Endothelial cell of umbilical vein (primary cell): ENCODE measurements at regions not wholly inside any gene's neighbourhood (a gene's known extent, or its start where the extent isn't known, plus 50 kb on each side); places are given as distances from the start of the nearest gene placed in this dataset.

ENCODE experiments used
- BruUV-seq: library from RNA; stranded (reverse); fragments of 400-500 nt; replicated peaks from 2 replicates; lab custom pipeline; 2021; lab: Mats Ljungman, UMichigan
- CTCF ChIA-PET: fragments of 300-600, 350-600 bp; sonication (Branson Sonifier 250); formaldehyde crosslinking; loops from one replicate; lab custom pipeline; 2021; ENCODE audit warnings: antibody characterized with exemption, inconsistent platforms; lab: Charles Lee
- POLR2A ChIA-PET: fragments of 300-600, 350-600 bp; sonication (Branson Sonifier 250); formaldehyde crosslinking; loops from one replicate; lab custom pipeline; 2021; ENCODE audit warnings: antibody characterized with exemption, inconsistent platforms; lab: Charles Lee
- DNase-seq: peaks from one replicate; pipeline ENCODE4 v3.0.0-alpha.2; 2011; ENCODE audit warnings: low read depth, low spot score
- FAIRE-seq: peaks from 2 replicates; lab custom pipeline; 2011; peaks lifted over from hg19 to GRCh38; lab: Jason Lieb, UNC
- H2AFZ ChIP-seq: 2 replicates; pipeline ENCODE4 v1.6.0; 2012; ENCODE audit warnings: low read depth, low read length, control low read depth, inconsistent platforms
- H3K27ac ChIP-seq: 2 replicates; pipeline ENCODE4 v1.5.1; 2011; ENCODE audit warnings: low read depth, mild to moderate bottlenecking, control low read depth, low read length, moderate library complexity; ENCODE audit not compliant: insufficient read depth
- H3K27me3 ChIP-seq, 2 experiments: 2 replicates each; pipeline versions ENCODE4 v1.6.0 to v1.6.1; 2011; ENCODE audit warnings: low read length in 2 of 2, mixed read lengths in 1 of 2; ENCODE audit not compliant: control insufficient read depth in 2 of 2, insufficient read depth in 2 of 2
- H3K36me3 ChIP-seq, 2 experiments: 2 replicates in 1 of 2; 3 replicates in 1 of 2; pipeline ENCODE4 v1.5.1; 2011; ENCODE audit warnings: low read length in 2 of 2, mild to moderate bottlenecking in 1 of 2, moderate library complexity in 1 of 2; ENCODE audit not compliant: control insufficient read depth in 2 of 2, insufficient read depth in 2 of 2; ENCODE audit errors: extremely low read depth in 1 of 2
- H3K4me1 ChIP-seq: 3 replicates; pipeline ENCODE4 v1.5.1; 2011; ENCODE audit warnings: mild to moderate bottlenecking, low read length; ENCODE audit not compliant: control insufficient read depth, insufficient read depth; ENCODE audit errors: extremely low read depth
- H3K4me2 ChIP-seq: 2 replicates; pipeline ENCODE4 v1.6.1; 2011; ENCODE audit warnings: low read length, control low read depth, mixed read lengths; ENCODE audit not compliant: insufficient read depth
- H3K4me3 ChIP-seq, 3 experiments: fragments of 200-600 bp in 1 of 3; sonication (generic), shearing (Covaris generic) in 1 of 3; replicated peaks in 1 of 3; 2 replicates each; pipeline ENCODE4 v1.5.1; 2011 to 2016; ENCODE audit warnings: control low read depth in 3 of 3, low read length in 3 of 3, mild to moderate bottlenecking in 2 of 3, inconsistent platforms in 1 of 3, low read depth in 1 of 3, moderate library complexity in 1 of 3; ENCODE audit not compliant: insufficient read depth in 1 of 3
- H3K79me2 ChIP-seq: 2 replicates; pipeline ENCODE4 v1.6.0; 2012; ENCODE audit warnings: low read length, inconsistent platforms; ENCODE audit not compliant: control insufficient read depth, insufficient read depth
- H3K9ac ChIP-seq: replicated peaks from 2 replicates; pipeline ENCODE3; 2011; ENCODE audit warnings: low read length, control low read depth; ENCODE audit not compliant: insufficient read depth; ENCODE audit errors: extremely low read depth
- H3K9me1 ChIP-seq: replicated peaks from 3 replicates; pipeline ENCODE4 v1.6.0; 2011; ENCODE audit warnings: mild to moderate bottlenecking, low read length; ENCODE audit not compliant: control insufficient read depth, insufficient read depth; ENCODE audit errors: extremely low read depth
- H3K9me3 ChIP-seq: replicated peaks from 2 replicates; pipeline ENCODE4 v1.5.1; 2012; ENCODE audit warnings: low read length, inconsistent platforms; ENCODE audit not compliant: control insufficient read depth, insufficient read depth
- H4K20me1 ChIP-seq: replicated peaks from 2 replicates; pipeline ENCODE3; 2011; ENCODE audit warnings: mild to moderate bottlenecking, low read length; ENCODE audit not compliant: control insufficient read depth, insufficient read depth; ENCODE audit errors: extremely low read depth
- EZH2 ChIP-seq: IDR thresholded peaks from 2 replicates; pipeline ENCODE4 v1.6.1; 2012; ENCODE audit warnings: borderline replicate concordance, low read depth, mild to moderate bottlenecking, moderate library complexity, low read length, inconsistent platforms; ENCODE audit not compliant: severe bottlenecking
- FOS ChIP-seq: IDR thresholded peaks from 2 replicates; pipeline ENCODE4 v1.6.1; 2011; ENCODE audit warnings: mild to moderate bottlenecking, low read length, moderate library complexity, borderline replicate concordance; ENCODE audit not compliant: insufficient read depth
- GATA2 ChIP-seq: IDR thresholded peaks from 2 replicates; pipeline ENCODE4 v1.7.0; 2011; ENCODE audit warnings: low read depth, mild to moderate bottlenecking, moderate library complexity, mixed read lengths, low read length; ENCODE audit not compliant: insufficient read length, insufficient read depth
- JUN ChIP-seq: IDR thresholded peaks from 2 replicates; pipeline ENCODE4 v1.6.1; 2011; ENCODE audit warnings: borderline replicate concordance, low read depth; ENCODE audit not compliant: insufficient read length, insufficient read depth
- MYC ChIP-seq: IDR thresholded peaks from one replicate; pipeline ENCODE4 v1.6.1; 2011; ENCODE audit warnings: mild to moderate bottlenecking, low read depth, low read length
- POLR2A ChIP-seq: IDR thresholded peaks from 2 replicates; pipeline ENCODE4 v1.6.1; 2012; ENCODE audit warnings: low read depth, mild to moderate bottlenecking, control low read depth, low read length
- POLR2AphosphoS5 ChIP-seq: IDR thresholded peaks from 2 replicates; pipeline ENCODE4 v1.6.1; 2012; ENCODE audit warnings: low read depth, mild to moderate bottlenecking, control low read depth, low read length, moderate library complexity; ENCODE audit not compliant: insufficient read depth
- dilution Hi-C: fragments of 300-500 bp; cut with MboI; formaldehyde crosslinking; loops from one replicate; pipeline ENCODE4 v1.15.0; 2019; ENCODE audit warnings: low sequenced_read_pairs; ENCODE audit not compliant: extremely low pct_ligation_motif_present
- intact Hi-C: fragments of 100-400 bp; cut with micrococcal nuclease; formaldehyde crosslinking; loops from one replicate; pipeline ENCODE4 v1.10.0; 2022
- TF ChIP-seq, protein P1 (sequence below): IDR thresholded peaks from 2 replicates; pipeline ENCODE4 v1.6.1; 2011; ENCODE audit not compliant: insufficient read depth, insufficient read length
- TF ChIP-seq, protein P2 (sequence below), 2 donors: IDR thresholded peaks; 1 replicate in 1 of 2; 2 replicates in 1 of 2; pipeline ENCODE4 v1.5.1; 2011; ENCODE audit warnings: low read length in 2 of 2, mild to moderate bottlenecking in 2 of 2, moderate library complexity in 2 of 2, control low read depth in 1 of 2, inconsistent platforms in 1 of 2, low read depth in 1 of 2; ENCODE audit not compliant: insufficient read depth in 1 of 2; ENCODE audit errors: extremely low read depth in 1 of 2

DNA sequence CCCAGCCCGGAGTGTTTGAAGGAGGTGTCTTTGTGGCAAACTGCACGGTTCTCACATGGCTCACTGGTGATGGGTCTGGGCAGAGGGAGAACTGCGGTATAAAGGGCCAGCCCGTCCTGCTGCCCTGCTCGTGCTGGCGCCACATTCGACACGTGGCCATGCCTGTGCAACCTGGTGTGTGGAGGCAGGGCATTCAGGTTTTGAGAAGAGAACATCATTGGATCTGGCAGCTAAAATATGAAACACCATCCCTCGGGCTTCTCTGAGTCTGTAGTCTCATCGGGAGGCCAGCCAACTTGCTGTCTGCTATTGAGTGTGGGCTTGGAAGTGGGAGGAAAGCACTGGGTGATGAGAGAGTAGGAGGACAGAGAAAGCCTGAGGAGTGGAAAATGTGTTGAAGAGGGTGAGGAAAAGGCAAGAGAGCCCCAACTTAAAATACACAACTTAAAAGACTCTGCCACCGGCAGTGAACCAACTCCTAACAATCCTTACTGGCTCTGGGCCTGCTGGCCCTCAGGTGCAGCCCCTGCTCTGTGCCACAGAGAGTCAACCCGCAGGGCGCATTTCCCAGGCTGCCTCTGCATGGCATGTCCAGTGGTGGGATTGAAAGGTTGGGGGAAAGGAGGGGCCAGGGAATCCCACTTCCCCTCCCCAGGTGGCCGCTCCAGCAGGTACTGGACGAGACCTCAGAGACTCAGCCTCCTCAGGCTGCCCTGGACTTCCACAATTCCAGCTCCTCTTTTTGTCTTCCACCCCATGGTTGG lies 112.7 kb upstream of the DLX2 start:
- Histone ChIP-seq H4K20me1 (no peaks in the 10 kb centered on the region), H3K9ac (no peak overlapping the region), H3K4me2 (no peak overlapping the region), H3K9me1 (no peaks in the 10 kb centered on the region), H3K27ac (no peak overlapping the region), H3K4me1 (peaks cover 4% of the 10 kb centered on the region), H3K27me3 (no peaks in the 10 kb centered on the region), H3K36me3 (no peaks in the 10 kb centered on the region), H2AFZ (no peak overlapping the region), H3K9me3 (no peaks in the 10 kb centered on the region), H3K4me3 (no peak overlapping the region), H3K79me2 (no peaks in the 10 kb centered on the region)
- CTCF ChIA-PET: interaction anchor here (0.8 kb wide), 2 partner anchors 16 to 66 kb away, joined by 3 read pairs; no protein-coding TSS in a partner anchor
- DNase-seq (no peak), FAIRE-seq (no peak)
- POLR2A ChIA-PET: no interaction called here
- dilution Hi-C loops (no loop called here), intact Hi-C loops (no loop called here)
- no peak for TF ChIP-seq EZH2
- TF ChIP-seq, protein P1, sequence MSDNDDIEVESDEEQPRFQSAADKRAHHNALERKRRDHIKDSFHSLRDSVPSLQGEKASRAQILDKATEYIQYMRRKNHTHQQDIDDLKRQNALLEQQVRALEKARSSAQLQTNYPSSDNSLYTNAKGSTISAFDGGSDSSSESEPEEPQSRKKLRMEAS: no peak
- TF ChIP-seq POLR2A: no peak
- TF ChIP-seq JUN: no peak
- TF ChIP-seq MYC: no peak
- BruUV-seq: no TSS peak

DNA sequence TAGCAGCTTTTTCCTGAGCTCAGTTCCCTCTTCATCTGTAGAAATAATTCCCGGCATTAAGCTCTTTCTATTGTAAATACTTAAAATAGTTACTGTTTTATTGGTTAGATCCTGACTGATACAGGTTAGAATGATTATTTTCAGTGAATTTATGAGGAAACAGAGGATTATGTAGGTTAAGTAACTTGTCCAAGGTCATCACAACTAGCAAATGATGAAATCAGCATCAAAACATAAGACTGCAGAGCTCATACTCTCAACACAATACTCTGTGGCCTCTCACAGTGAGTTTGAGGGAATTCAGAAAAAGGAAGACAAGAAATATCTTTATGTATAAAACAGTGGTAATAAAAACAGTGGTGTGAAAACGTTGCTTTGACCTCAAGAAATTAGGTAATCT lies 113.2 kb upstream of the DLX2 start:
- no peak overlapping the region for H3K4me2 ChIP-seq
- TF ChIP-seq GATA2 (no peak), POLR2AphosphoS5 (no peak), MYC (no peak), POLR2A (no peak), FOS (no peak), JUN (no peak), EZH2 (no peak)
- TF ChIP-seq, protein P2, sequence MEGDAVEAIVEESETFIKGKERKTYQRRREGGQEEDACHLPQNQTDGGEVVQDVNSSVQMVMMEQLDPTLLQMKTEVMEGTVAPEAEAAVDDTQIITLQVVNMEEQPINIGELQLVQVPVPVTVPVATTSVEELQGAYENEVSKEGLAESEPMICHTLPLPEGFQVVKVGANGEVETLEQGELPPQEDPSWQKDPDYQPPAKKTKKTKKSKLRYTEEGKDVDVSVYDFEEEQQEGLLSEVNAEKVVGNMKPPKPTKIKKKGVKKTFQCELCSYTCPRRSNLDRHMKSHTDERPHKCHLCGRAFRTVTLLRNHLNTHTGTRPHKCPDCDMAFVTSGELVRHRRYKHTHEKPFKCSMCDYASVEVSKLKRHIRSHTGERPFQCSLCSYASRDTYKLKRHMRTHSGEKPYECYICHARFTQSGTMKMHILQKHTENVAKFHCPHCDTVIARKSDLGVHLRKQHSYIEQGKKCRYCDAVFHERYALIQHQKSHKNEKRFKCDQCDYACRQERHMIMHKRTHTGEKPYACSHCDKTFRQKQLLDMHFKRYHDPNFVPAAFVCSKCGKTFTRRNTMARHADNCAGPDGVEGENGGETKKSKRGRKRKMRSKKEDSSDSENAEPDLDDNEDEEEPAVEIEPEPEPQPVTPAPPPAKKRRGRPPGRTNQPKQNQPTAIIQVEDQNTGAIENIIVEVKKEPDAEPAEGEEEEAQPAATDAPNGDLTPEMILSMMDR (IDR thresholded peaks at IDR 0.05; ENCODE audit: extremely low read depth in 1 of 2, insufficient read depth in 1 of 2, low read depth in 1 of 2, low read length in 2 of 2): no peak
- TF ChIP-seq, protein P1: no peak
- no peak for DNase-seq
- H3K4me1 ChIP-seq: peaks cover 4% of the 10 kb centered on the region
- no TSS peak for BruUV-seq
- H2AFZ ChIP-seq: no peak overlapping the region
- no peaks in the 10 kb centered on the region for H3K27me3 ChIP-seq
- dilution Hi-C loops (no loop called here), intact Hi-C loops (no loop called here)
- H3K9me3 ChIP-seq: no peaks in the 10 kb centered on the region
- FAIRE-seq: no peak
- no peaks in the 10 kb centered on the region for H3K9me1 ChIP-seq
- CTCF ChIA-PET: interaction anchor here (0.8 kb wide), 2 partner anchors 16 to 65 kb away, joined by 3 read pairs; no protein-coding TSS in a partner anchor
- H3K79me2 ChIP-seq: no peaks in the 10 kb centered on the region
- H3K9ac ChIP-seq: no peak overlapping the region
- H3K4me3 ChIP-seq: no peak overlapping the region
- no peak overlapping the region for H3K27ac ChIP-seq
- H3K36me3 ChIP-seq: no peaks in the 10 kb centered on the region
- no peaks in the 10 kb centered on the region for H4K20me1 ChIP-seq
- POLR2A ChIA-PET: no interaction called here
